ENCODE measurements at regions not wholly inside any gene's neighbourhood (a gene's known extent, or its start where the extent isn't known, plus 50 kb on each side); places are given as distances from the start of the nearest gene placed in this dataset.

DNA sequence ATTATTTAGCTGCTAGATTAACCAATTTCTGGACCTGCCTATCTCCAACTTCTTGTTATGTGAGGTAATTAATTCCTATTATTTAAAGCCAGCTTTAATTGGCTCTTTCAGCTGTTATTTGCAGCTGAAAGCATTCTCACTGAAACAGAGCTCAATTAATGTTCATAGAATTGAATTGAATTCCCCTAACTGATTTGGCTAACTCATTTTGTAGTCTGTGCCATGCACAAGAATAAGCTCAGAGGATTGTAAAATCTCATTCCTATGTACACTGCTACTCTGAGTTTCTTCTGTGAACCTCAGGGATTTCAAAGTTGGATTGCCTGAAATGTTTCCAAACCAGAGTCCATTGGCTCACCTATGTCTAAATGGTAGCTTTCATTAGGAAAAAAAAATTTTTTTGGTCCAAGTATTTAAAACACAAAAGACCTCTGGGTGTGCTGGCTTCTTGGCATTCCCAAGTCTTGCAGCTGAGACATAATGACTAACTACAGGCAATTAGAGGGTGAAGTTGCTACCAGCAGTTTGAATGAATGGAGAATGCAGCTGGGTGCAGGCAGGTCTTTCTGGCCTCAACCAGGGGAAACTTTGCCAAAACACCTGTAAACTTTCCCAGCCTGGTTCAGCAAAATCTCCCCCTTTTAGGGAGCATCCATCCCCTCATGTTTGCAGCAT, 134.3 kb downstream of the EDEM1 start:
- Histone ChIP-seq H3K79me2 (ENCODE audit: low read length) (no peaks in the 10 kb centered on the region), H4K20me1 (ENCODE audit: insufficient read depth, low read length) (no peaks in the 10 kb centered on the region), H3K4me2 (ENCODE audit: low read depth, low read length) (no peak overlapping the region), H3K9me2 (replicated peaks; ENCODE audit: insufficient read depth, low read length) (no peaks in the 10 kb centered on the region), H3F3A (ENCODE audit: insufficient read depth, low read length) (no peaks in the 10 kb centered on the region), H3K27me3 (replicated peaks; ENCODE audit: insufficient read depth, low read length) (no peaks in the 10 kb centered on the region), H3K9ac (ENCODE audit: low read length) (no peak overlapping the region), H3K4me1 (ENCODE audit: low read length) (no peaks in the 10 kb centered on the region), H3K4me3 (ENCODE audit: low read length) (no peak overlapping the region), H3K27ac (ENCODE audit: low read length) (no peak overlapping the region), H3K9me3 (replicated peaks; ENCODE audit: insufficient read depth, low read length) (no peaks in the 10 kb centered on the region), H2AFZ (ENCODE audit: low read length) (no peak overlapping the region), H3K36me3 (replicated peaks; ENCODE audit: insufficient read depth, low read length) (no peaks in the 10 kb centered on the region)
- no peak for DNase-seq
- TF ChIP-seq, protein P1, sequence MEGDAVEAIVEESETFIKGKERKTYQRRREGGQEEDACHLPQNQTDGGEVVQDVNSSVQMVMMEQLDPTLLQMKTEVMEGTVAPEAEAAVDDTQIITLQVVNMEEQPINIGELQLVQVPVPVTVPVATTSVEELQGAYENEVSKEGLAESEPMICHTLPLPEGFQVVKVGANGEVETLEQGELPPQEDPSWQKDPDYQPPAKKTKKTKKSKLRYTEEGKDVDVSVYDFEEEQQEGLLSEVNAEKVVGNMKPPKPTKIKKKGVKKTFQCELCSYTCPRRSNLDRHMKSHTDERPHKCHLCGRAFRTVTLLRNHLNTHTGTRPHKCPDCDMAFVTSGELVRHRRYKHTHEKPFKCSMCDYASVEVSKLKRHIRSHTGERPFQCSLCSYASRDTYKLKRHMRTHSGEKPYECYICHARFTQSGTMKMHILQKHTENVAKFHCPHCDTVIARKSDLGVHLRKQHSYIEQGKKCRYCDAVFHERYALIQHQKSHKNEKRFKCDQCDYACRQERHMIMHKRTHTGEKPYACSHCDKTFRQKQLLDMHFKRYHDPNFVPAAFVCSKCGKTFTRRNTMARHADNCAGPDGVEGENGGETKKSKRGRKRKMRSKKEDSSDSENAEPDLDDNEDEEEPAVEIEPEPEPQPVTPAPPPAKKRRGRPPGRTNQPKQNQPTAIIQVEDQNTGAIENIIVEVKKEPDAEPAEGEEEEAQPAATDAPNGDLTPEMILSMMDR (IDR thresholded peaks at IDR 0.05; ENCODE audit: low read length): no peak
- no peak for TF ChIP-seq EZH2 (optimal IDR thresholded peaks at IDR 0.05; ENCODE audit: low read depth, low read length)
- TF ChIP-seq EZH2phosphoT487 (IDR thresholded peaks at IDR 0.05; ENCODE audit: low read length): no peak

DNA sequence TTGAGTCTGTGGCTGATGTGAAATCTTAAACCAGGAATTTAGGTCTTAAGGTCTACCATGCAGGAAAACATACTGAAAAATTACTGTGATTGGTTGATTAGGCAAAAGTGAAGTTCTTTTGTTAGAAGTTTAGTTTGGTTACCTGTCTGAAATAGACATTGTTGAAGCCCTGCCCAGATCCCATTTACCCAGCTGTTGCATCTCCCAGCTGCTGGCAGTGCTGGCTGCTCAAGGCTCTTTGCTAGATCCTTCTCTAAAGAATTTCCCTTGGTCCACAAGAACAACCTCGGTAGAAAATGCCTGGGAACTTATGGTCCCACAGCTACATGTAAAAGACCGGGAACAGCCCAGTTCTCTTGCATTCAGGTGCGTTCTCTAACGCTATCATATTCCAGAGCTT, 137.3 kb downstream of the EDEM1 start:
- no peaks in the 10 kb centered on the region for H3K79me2 ChIP-seq (ENCODE audit: low read length)
- no peak overlapping the region for H2AFZ ChIP-seq (ENCODE audit: low read length)
- TF ChIP-seq EZH2 (optimal IDR thresholded peaks at IDR 0.05; ENCODE audit: low read depth, low read length) (no peak), EZH2phosphoT487 (IDR thresholded peaks at IDR 0.05; ENCODE audit: low read length) (no peak)
- TF ChIP-seq, protein P1 (IDR thresholded peaks at IDR 0.05; ENCODE audit: low read length): no peak
- no peaks in the 10 kb centered on the region for H3K9me3 ChIP-seq (replicated peaks; ENCODE audit: insufficient read depth, low read length)
- no peaks in the 10 kb centered on the region for H4K20me1 ChIP-seq (ENCODE audit: insufficient read depth, low read length)
- no peaks in the 10 kb centered on the region for H3K36me3 ChIP-seq (replicated peaks; ENCODE audit: insufficient read depth, low read length)
- H3F3A ChIP-seq (ENCODE audit: insufficient read depth, low read length): no peaks in the 10 kb centered on the region
- no peak overlapping the region for H3K27ac ChIP-seq (ENCODE audit: low read length)
- H3K27me3 ChIP-seq (replicated peaks; ENCODE audit: insufficient read depth, low read length): no peaks in the 10 kb centered on the region
- no peak for DNase-seq
- H3K4me3 ChIP-seq (ENCODE audit: low read length): no peak overlapping the region
- H3K4me2 ChIP-seq (ENCODE audit: low read depth, low read length): no peak overlapping the region
- no peaks in the 10 kb centered on the region for H3K9me2 ChIP-seq (replicated peaks; ENCODE audit: insufficient read depth, low read length)
- H3K9ac ChIP-seq (ENCODE audit: low read length): no peak overlapping the region
- H3K4me1 ChIP-seq (ENCODE audit: low read length): no peaks in the 10 kb centered on the region

DNA sequence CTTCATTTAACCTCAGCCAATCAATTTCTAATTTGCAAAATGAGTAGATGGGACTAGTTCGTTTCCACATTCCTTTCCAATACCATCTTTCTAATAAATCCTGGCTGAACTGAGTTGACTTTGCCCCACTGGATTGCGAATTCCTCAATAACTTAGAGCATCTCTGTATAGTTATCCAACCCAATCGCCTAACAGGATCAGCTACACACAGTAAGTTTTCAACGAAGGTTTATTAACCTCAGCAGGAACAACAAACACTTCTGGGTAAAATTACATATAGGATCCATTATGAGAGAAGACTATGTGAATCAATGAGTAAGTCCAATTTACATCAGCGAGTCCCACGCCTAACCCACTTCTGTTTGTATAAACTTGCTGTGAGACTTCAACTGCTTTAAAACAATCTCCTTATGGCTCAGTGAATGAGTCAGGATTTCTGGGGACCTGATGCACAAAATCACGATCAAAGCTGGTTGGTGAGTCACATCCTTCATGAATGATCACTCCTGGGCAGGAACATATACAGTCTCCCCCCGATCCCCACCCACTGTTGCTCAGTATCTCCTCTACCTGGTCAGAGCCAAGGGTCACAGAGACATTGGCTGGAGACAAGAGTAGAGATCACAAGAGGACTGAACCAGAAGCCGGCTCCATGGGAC, 142.8 kb downstream of the EDEM1 start:
- Histone ChIP-seq H3K9me2 (replicated peaks; ENCODE audit: insufficient read depth, low read length) (no peaks in the 10 kb centered on the region), H3K9me3 (replicated peaks; ENCODE audit: insufficient read depth, low read length) (no peaks in the 10 kb centered on the region), H3K79me2 (ENCODE audit: low read length) (no peaks in the 10 kb centered on the region), H3K4me2 (ENCODE audit: low read depth, low read length) (no peak overlapping the region), H3K27ac (ENCODE audit: low read length) (no peak overlapping the region), H3F3A (ENCODE audit: insufficient read depth, low read length) (no peaks in the 10 kb centered on the region), H4K20me1 (ENCODE audit: insufficient read depth, low read length) (no peaks in the 10 kb centered on the region), H3K4me3 (ENCODE audit: low read length) (no peak overlapping the region), H2AFZ (ENCODE audit: low read length) (no peak overlapping the region), H3K9ac (ENCODE audit: low read length) (no peak overlapping the region), H3K27me3 (replicated peaks; ENCODE audit: insufficient read depth, low read length) (no peaks in the 10 kb centered on the region), H3K4me1 (ENCODE audit: low read length) (no peaks in the 10 kb centered on the region), H3K36me3 (replicated peaks; ENCODE audit: insufficient read depth, low read length) (no peaks in the 10 kb centered on the region)
- DNase-seq: no peak
- TF ChIP-seq EZH2phosphoT487 (IDR thresholded peaks at IDR 0.05; ENCODE audit: low read length): no peak
- no peak for TF ChIP-seq EZH2 (optimal IDR thresholded peaks at IDR 0.05; ENCODE audit: low read depth, low read length)
